B cell (primary cell): ENCODE measurements at regions not wholly inside any gene's neighbourhood (a gene's known extent, or its start where the extent isn't known, plus 50 kb on each side); places are given as distances from the start of the nearest gene placed in this dataset.

Experiments
- ATAC-seq: fragments of 200-7000 bp; cut with Tn5 transposase; one replicate; pipeline ENCODE4 v1.10.0; 2021; ENCODE audit warnings: low read depth, mild to moderate bottlenecking, moderate number of reproducible peaks, moderate library complexity
- CTCF ChIA-PET: fragments of 350-600 bp; sonication (Branson Sonifier 250); formaldehyde crosslinking; loops from one replicate; lab custom pipeline; 2021; ENCODE audit warnings: antibody characterized with exemption, inconsistent platforms; lab: Charles Lee
- POLR2A ChIA-PET: fragments of 350-600 bp; sonication (Branson Sonifier 250); formaldehyde crosslinking; loops from one replicate; lab custom pipeline; 2021; ENCODE audit warnings: antibody characterized with exemption; lab: Charles Lee
- DNase-seq: peaks from one replicate; pipeline ENCODE4 v3.0.0; 2013
- H2AFZ ChIP-seq: 2 replicates; pipeline ENCODE4 v1.6.1; 2012; ENCODE audit warnings: mild to moderate bottlenecking, low read depth, low read length; ENCODE audit not compliant: insufficient read depth, poor library complexity, severe bottlenecking
- H3K27ac ChIP-seq, 2 donors: 1 replicate in 1 of 2; 2 replicates in 1 of 2; pipeline ENCODE4 v1.5.1; 2012 to 2013; ENCODE audit warnings: low read length in 2 of 2, mild to moderate bottlenecking in 2 of 2, moderate library complexity in 1 of 2
- H3K27me3 ChIP-seq, 4 experiments: fragments of 200-600 bp in 1 of 4; sonication (generic) in 1 of 4; replicated peaks in 1 of 4; 1 replicate in 2 of 4; 2 replicates in 2 of 4; pipeline versions ENCODE4 v1.6.1 to v1.7.0; 2013 to 2016; ENCODE audit warnings: low read length in 3 of 4, mild to moderate bottlenecking in 2 of 4, mixed read lengths in 1 of 4, moderate library complexity in 1 of 4; ENCODE audit not compliant: insufficient read depth in 4 of 4, control insufficient read depth in 3 of 4; ENCODE audit errors: control extremely low read depth in 1 of 4
- H3K36me3 ChIP-seq, 2 experiments: replicated peaks in 1 of 2; 1 replicate in 1 of 2; 2 replicates in 1 of 2; pipeline versions ENCODE4 v1.6.1 to v1.7.1; 2013; ENCODE audit warnings: low read length in 1 of 2; ENCODE audit not compliant: insufficient read depth in 2 of 2, control insufficient read depth in 1 of 2; ENCODE audit errors: control extremely low read depth in 1 of 2, extremely low read depth in 1 of 2
- H3K4me1 ChIP-seq, 2 donors: fragments of 200-600 bp in 1 of 2; sonication (generic) in 1 of 2; 1 replicate in 1 of 2; 2 replicates in 1 of 2; pipeline versions ENCODE4 v1.5.1 to v1.6.1; 2013 to 2017; ENCODE audit warnings: low read length in 2 of 2; ENCODE audit not compliant: control insufficient read depth in 2 of 2, insufficient read depth in 2 of 2
- H3K4me2 ChIP-seq: replicated peaks from 2 replicates; pipeline ENCODE3; 2012; ENCODE audit warnings: mild to moderate bottlenecking, low read depth, low read length; ENCODE audit not compliant: poor library complexity, severe bottlenecking
- H3K4me3 ChIP-seq, 5 experiments: fragments of 200-600 bp in 1 of 5; sonication (generic) in 1 of 5; 1 replicate in 3 of 5; 2 replicates in 2 of 5; pipeline versions ENCODE4 v1.5.1 to v1.7.0; 2011 to 2016; ENCODE audit warnings: low read length in 4 of 5, mild to moderate bottlenecking in 4 of 5, low read depth in 2 of 5, control low read depth in 1 of 5, moderate library complexity in 1 of 5; ENCODE audit not compliant: insufficient read depth in 1 of 5; ENCODE audit errors: control extremely low read depth in 1 of 5, extremely low read depth in 1 of 5
- H3K79me2 ChIP-seq: fragments of 200-600 bp; sonication (generic); one replicate; pipeline ENCODE4 v1.6.0; 2016; ENCODE audit warnings: low read length; ENCODE audit not compliant: control insufficient read depth, insufficient read depth
- H3K9ac ChIP-seq: fragments of 200-600 bp; sonication (generic); 2 replicates; pipeline ENCODE4 v1.6.1; 2017; ENCODE audit warnings: mild to moderate bottlenecking, low read length, moderate library complexity
- H3K9me3 ChIP-seq, 3 donors: one replicate each; pipeline versions ENCODE4 v1.6.1 to v1.7.1; 2013; ENCODE audit warnings: low read length in 2 of 3; ENCODE audit not compliant: control insufficient read depth in 2 of 3, insufficient read depth in 1 of 3; ENCODE audit errors: control extremely low read depth in 1 of 3
- H4K20me1 ChIP-seq: 2 replicates; pipeline ENCODE4 v1.6.0; 2012; ENCODE audit warnings: mild to moderate bottlenecking, low read length; ENCODE audit not compliant: insufficient read depth, control insufficient read depth, poor library complexity, severe bottlenecking
- H3K27ac Mint-ChIP-seq: one replicate; pipeline ENCODE4 v1.8.0; 2021; ENCODE audit warnings: mixed read lengths
- H3K27me3 Mint-ChIP-seq: one replicate; pipeline ENCODE4 v1.8.0; 2021; ENCODE audit warnings: mixed read lengths
- H3K4me1 Mint-ChIP-seq: one replicate; pipeline ENCODE4 v1.8.0; 2021; ENCODE audit warnings: mixed read lengths
- H3K4me3 Mint-ChIP-seq: one replicate; pipeline ENCODE4 v1.8.0; 2021; ENCODE audit warnings: mixed read lengths
- H3K9me3 Mint-ChIP-seq: one replicate; pipeline ENCODE4 v1.8.0; 2022; ENCODE audit warnings: mixed read lengths; ENCODE audit not compliant: insufficient read depth
- CTCF ChIP-seq: fragments of 200-600 bp; IDR thresholded peaks from one replicate; pipeline ENCODE4 v1.8.0; 2022; ENCODE audit warnings: antibody characterized with exemption, mild to moderate bottlenecking
- EZH2 ChIP-seq: IDR thresholded peaks from 2 replicates; pipeline ENCODE4 v1.6.1; 2012; ENCODE audit warnings: borderline replicate concordance, low read depth, mild to moderate bottlenecking, moderate library complexity, low read length; ENCODE audit not compliant: insufficient read depth, poor library complexity, severe bottlenecking
- WGBS: methylation state at CpG from one replicate; pipeline ENCODE4 v1.1.5; 2013; ENCODE audit warnings: missing lambda C conversion rate; ENCODE audit not compliant: insufficient coverage; 5-methylcytosine and 5-hydroxymethylcytosine counted together
- intact Hi-C: fragments of 100-400 bp; cut with micrococcal nuclease; formaldehyde crosslinking; loops from one replicate; pipeline ENCODE4 v1.10.0; 2022

GRCh38 chr2:56654936-56655335 lies 471.1 kb downstream of the CCDC85A start:
- Histone ChIP-seq H3K4me2 (no peak overlapping the region), H3K4me1 (no peaks in the 10 kb centered on the region), H3K9me3 (no peaks in the 10 kb centered on the region), H3K27me3 (no peaks in the 10 kb centered on the region), H3K36me3 (no peaks in the 10 kb centered on the region), H2AFZ (no peak overlapping the region), H3K27ac (no peak overlapping the region), H3K79me2 (no peaks in the 10 kb centered on the region), H3K4me3 (no peak overlapping the region), H3K9ac (no peak overlapping the region), H4K20me1 (no peaks in the 10 kb centered on the region)
- TF ChIP-seq EZH2 (no peak), CTCF (no peak)
- H3K4me3 Mint-ChIP-seq: no peak overlapping the region
- DNase-seq: no peak
- no peaks in the 10 kb centered on the region for H3K4me1 Mint-ChIP-seq
- H3K27me3 Mint-ChIP-seq: no peaks in the 10 kb centered on the region
- no peaks in the 10 kb centered on the region for H3K9me3 Mint-ChIP-seq
- no peak overlapping the region for H3K27ac Mint-ChIP-seq
- no peak for ATAC-seq
- CTCF ChIA-PET: no interaction called here
- intact Hi-C loops: no loop called here
- POLR2A ChIA-PET: no interaction called here

- intact Hi-C loops: no loop called here
- H3K79me2 ChIP-seq: no peaks in the 10 kb centered on the region
- ChIA-PET POLR2A (no interaction called here), CTCF (no interaction called here)
- no peak for TF ChIP-seq EZH2
- no peak for TF ChIP-seq CTCF
- no peak overlapping the region for H3K27ac ChIP-seq
- no peak overlapping the region for H3K4me2 ChIP-seq
- Mint-ChIP-seq H3K4me3 (no peak overlapping the region), H3K9me3 (no peaks in the 10 kb centered on the region), H3K27ac (no peak overlapping the region), H3K27me3 (no peaks in the 10 kb centered on the region), H3K4me1 (no peaks in the 10 kb centered on the region)
- no peak overlapping the region for H3K9ac ChIP-seq
- H3K4me3 ChIP-seq: no peak overlapping the region
- DNase-seq: no peak
- no peaks in the 10 kb centered on the region for H3K4me1 ChIP-seq
- H4K20me1 ChIP-seq: no peaks in the 10 kb centered on the region
- H2AFZ ChIP-seq: no peak overlapping the region
- WGBS: 77% methylated on average over 1 of the region's 1 CpG
- no peaks in the 10 kb centered on the region for H3K9me3 ChIP-seq
- no peaks in the 10 kb centered on the region for H3K36me3 ChIP-seq
- ATAC-seq: no peak
- H3K27me3 ChIP-seq: no peaks in the 10 kb centered on the region
These were observed 473.0 kb downstream of the CCDC85A start for GRCh38 chr2:56656826-56657225.
